ENCODE measurements at regions not wholly inside any gene's neighbourhood (a gene's known extent, or its start where the extent isn't known, plus 50 kb on each side); places are given as distances from the start of the nearest gene placed in this dataset.

DNA sequence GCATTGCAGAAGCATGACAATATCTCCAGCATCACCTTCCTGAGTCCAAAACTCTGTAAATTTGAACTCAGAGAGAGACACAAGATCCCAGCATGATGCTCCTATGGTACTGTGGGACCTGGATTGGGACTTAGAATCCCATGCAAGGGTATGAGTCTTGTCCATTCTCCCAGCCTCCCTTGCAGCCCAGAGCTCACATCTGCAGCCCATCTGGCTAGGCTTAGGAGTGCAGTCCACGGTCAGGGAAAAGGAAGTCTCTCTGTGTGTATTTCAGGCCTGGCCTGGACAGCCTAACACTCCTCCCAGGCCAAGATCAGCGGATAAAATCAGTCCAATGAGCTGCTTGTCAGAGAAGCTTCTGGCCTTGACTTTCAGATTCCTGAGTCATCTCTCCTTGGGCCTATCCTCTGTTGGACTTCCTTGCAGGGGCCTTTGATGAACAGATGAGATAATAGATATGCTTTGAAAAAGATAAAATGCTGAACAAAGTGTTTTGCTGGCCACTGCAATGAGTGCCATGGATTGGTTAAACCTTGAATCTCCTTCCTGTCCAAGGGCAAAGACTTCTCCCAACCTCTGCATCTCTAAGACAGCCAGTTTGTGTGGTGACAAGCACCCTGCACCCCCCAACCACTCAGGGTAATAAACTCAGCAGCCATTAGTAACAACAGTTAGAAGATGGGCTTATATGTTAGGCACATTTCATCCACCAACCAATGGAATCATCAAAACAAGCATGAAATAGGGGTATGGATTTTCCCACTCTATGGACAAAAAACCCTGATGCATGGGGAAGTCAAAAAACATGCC, 412.8 kb upstream of the TBX3 start:
- Mint-ChIP-seq H3K27me3 (ENCODE audit: unreplicated experiment) (no peaks in the 10 kb centered on the region), H3K27ac (ENCODE audit: unreplicated experiment) (no peak overlapping the region), H3K4me1 (ENCODE audit: low read depth, unreplicated experiment) (no peaks in the 10 kb centered on the region), H3K36me3 (ENCODE audit: insufficient read depth, unreplicated experiment) (no peaks in the 10 kb centered on the region), H3K9me3 (ENCODE audit: low read depth, unreplicated experiment) (peaks cover 23% of the 10 kb centered on the region), H3K4me3 (ENCODE audit: low read depth, unreplicated experiment) (no peak overlapping the region)
- intact Hi-C loops (cut with micrococcal nuclease; ENCODE audit: unreplicated experiment), result no loop called here
- CTCF ChIA-PET, result no interaction called here
- no peak for DNase-seq
- no TSS peak for BruUV-seq (replicated peaks)
- TF ChIP-seq, protein P1, sequence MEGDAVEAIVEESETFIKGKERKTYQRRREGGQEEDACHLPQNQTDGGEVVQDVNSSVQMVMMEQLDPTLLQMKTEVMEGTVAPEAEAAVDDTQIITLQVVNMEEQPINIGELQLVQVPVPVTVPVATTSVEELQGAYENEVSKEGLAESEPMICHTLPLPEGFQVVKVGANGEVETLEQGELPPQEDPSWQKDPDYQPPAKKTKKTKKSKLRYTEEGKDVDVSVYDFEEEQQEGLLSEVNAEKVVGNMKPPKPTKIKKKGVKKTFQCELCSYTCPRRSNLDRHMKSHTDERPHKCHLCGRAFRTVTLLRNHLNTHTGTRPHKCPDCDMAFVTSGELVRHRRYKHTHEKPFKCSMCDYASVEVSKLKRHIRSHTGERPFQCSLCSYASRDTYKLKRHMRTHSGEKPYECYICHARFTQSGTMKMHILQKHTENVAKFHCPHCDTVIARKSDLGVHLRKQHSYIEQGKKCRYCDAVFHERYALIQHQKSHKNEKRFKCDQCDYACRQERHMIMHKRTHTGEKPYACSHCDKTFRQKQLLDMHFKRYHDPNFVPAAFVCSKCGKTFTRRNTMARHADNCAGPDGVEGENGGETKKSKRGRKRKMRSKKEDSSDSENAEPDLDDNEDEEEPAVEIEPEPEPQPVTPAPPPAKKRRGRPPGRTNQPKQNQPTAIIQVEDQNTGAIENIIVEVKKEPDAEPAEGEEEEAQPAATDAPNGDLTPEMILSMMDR (IDR thresholded peaks at IDR 0.05; ENCODE audit: unreplicated experiment), result no peak

DNA sequence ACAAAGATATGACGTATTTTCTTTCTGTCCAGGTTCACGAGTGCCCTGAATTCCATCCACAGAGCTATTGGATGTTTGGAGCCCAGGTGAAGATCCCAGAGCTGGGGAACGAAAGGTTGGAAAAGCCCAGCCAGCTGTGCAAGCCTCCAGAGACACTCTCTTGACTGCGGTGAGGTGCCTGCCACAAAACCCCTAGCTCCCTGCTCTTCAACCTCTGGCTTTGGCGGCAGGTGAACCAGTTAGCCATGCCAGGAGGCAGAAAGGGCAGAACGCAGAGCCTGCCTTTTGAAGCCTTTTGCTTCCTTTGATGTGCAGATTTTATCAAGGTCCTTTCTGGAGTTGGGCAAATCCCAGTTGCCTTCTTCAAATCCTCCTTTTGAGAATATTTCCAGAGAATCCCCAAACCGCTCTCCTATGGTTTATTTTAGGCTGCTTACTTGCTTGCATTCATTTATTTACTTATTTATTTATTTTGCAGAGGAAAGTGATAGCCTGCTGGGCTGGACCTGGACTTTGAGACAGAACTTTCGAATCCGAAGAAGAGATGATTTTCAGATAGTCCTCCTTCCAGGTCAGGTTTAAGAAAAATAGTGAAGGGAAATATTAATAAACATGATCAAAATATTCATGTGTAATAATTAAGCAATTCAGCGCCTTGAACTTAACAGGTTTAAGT, 411.2 kb upstream of the TBX3 start:
- TF ChIP-seq, protein P1 (IDR thresholded peaks at IDR 0.05; ENCODE audit: unreplicated experiment), result no peak
- no peak for DNase-seq
- H3K27me3 Mint-ChIP-seq (ENCODE audit: unreplicated experiment), result no peaks in the 10 kb centered on the region
- no peak overlapping the region for H3K4me3 Mint-ChIP-seq (ENCODE audit: low read depth, unreplicated experiment)
- BruUV-seq (replicated peaks), result no TSS peak
- no peaks in the 10 kb centered on the region for H3K36me3 Mint-ChIP-seq (ENCODE audit: insufficient read depth, unreplicated experiment)
- H3K27ac Mint-ChIP-seq (ENCODE audit: unreplicated experiment), result no peak overlapping the region
- peaks cover 23% of the 10 kb centered on the region for H3K9me3 Mint-ChIP-seq (ENCODE audit: low read depth, unreplicated experiment)
- intact Hi-C loops (cut with micrococcal nuclease; ENCODE audit: unreplicated experiment), result no loop called here
- CTCF ChIA-PET, result no interaction called here
- H3K4me1 Mint-ChIP-seq (ENCODE audit: low read depth, unreplicated experiment), result no peaks in the 10 kb centered on the region

DNA sequence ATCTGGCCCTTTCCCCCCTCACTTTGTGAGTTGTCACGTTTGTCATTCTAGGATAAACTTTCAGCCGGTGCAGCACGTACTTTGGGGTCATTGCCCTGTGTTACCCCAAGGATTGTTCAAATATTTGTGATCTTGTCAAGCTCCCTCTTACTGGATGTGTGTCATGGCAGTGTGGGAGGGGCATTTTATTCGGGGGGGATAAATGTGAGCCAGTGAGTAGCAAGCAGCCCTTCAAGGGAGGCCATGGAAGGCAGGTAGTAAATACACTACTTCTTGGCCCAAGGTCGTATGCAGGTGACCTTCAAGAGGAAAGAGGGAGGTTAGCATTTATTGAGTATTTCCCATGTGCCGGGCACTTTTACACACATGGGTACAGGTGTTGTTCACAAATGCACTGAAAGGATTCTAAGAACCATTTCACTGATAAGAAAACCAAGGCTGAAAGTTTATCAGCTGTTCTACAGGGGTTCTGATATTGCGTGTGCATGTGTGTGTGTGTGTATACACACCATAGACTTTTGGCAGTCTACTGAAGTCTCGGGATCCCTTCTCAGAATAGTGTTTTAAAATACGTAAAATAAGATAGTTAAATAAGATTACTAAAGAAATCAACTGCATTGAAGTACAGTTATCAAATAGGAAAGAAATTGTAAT, 410.3 kb upstream of the TBX3 start:
- no peaks in the 10 kb centered on the region for H3K4me1 Mint-ChIP-seq (ENCODE audit: low read depth, unreplicated experiment)
- intact Hi-C loops (cut with micrococcal nuclease; ENCODE audit: unreplicated experiment), result no loop called here
- no peak overlapping the region for H3K27ac Mint-ChIP-seq (ENCODE audit: unreplicated experiment)
- BruUV-seq (replicated peaks), result no TSS peak
- CTCF ChIA-PET, result no interaction called here
- no peaks in the 10 kb centered on the region for H3K27me3 Mint-ChIP-seq (ENCODE audit: unreplicated experiment)
- peaks cover 20% of the 10 kb centered on the region for H3K9me3 Mint-ChIP-seq (ENCODE audit: low read depth, unreplicated experiment)
- H3K4me3 Mint-ChIP-seq (ENCODE audit: low read depth, unreplicated experiment), result no peak overlapping the region
- no peak for DNase-seq
- H3K36me3 Mint-ChIP-seq (ENCODE audit: insufficient read depth, unreplicated experiment), result no peaks in the 10 kb centered on the region
- TF ChIP-seq, protein P1 (IDR thresholded peaks at IDR 0.05; ENCODE audit: unreplicated experiment), result no peak

DNA sequence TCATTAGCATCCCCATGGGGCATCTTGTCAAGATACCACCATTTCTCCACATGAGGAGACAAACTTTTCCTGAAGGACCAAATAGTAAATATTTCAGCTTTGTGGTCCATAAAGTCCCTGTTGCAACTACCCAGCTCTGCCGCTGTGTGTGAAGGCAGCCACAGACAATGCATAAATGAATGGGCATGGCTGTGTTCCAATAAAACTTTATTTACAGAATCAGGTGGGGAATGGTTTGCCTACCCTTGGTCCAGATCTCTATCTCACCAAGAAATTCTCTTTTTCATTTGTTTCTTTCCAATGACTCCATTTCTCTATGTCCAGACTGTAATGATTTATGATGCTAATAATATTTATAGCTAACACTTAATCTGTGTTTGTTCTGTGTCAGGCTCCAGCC, 409.3 kb upstream of the TBX3 start:
- no TSS peak for BruUV-seq (replicated peaks)
- TF ChIP-seq, protein P1 (IDR thresholded peaks at IDR 0.05; ENCODE audit: unreplicated experiment), result no peak
- Mint-ChIP-seq H3K27ac (ENCODE audit: unreplicated experiment) (no peak overlapping the region), H3K27me3 (ENCODE audit: unreplicated experiment) (no peaks in the 10 kb centered on the region), H3K4me3 (ENCODE audit: low read depth, unreplicated experiment) (no peak overlapping the region), H3K36me3 (ENCODE audit: insufficient read depth, unreplicated experiment) (no peaks in the 10 kb centered on the region), H3K4me1 (ENCODE audit: low read depth, unreplicated experiment) (no peaks in the 10 kb centered on the region), H3K9me3 (ENCODE audit: low read depth, unreplicated experiment) (peaks cover 18% of the 10 kb centered on the region)
- CTCF ChIA-PET, result interaction anchor here (0.5 kb wide), 1 partner anchor 163 kb away, joined by 6 read pairs; no protein-coding TSS in a partner anchor
- no peak for DNase-seq
- intact Hi-C loops (cut with micrococcal nuclease; ENCODE audit: unreplicated experiment), result no loop called here

Data from Calu3 (cell line).